Activated T-helper 17 cell treated with anti-CD3 and anti-CD28 coated beads, Interleukin-2, amount 50 U/mL, for 72 hours (primary cell): ENCODE measurements at regions not wholly inside any gene's neighbourhood (a gene's known extent, or its start where the extent isn't known, plus 50 kb on each side); places are given as distances from the start of the nearest gene placed in this dataset.

Experiments used
- ATAC-seq: fragments of 150-1000 bp; cut with Tn5 transposase; replicated peaks from 2 replicates; pipeline ENCODE4 v1.10.0; 2021; ENCODE audit warnings: mild to moderate bottlenecking, moderate library complexity
- H3K27ac Mint-ChIP-seq: one replicate; pipeline ENCODE4 v1.8.0; 2022; ENCODE audit warnings: mixed read lengths
- H3K27me3 Mint-ChIP-seq: one replicate; pipeline ENCODE4 v1.8.0; 2022; ENCODE audit warnings: mixed read lengths
- H3K36me3 Mint-ChIP-seq: one replicate; pipeline ENCODE4 v1.8.0; 2022; ENCODE audit warnings: low read depth, mild to moderate bottlenecking, mixed read lengths
- H3K4me1 Mint-ChIP-seq: one replicate; pipeline ENCODE4 v1.8.0; 2022; ENCODE audit warnings: mixed read lengths
- H3K4me3 Mint-ChIP-seq: one replicate; pipeline ENCODE4 v1.8.0; 2022; ENCODE audit warnings: mild to moderate bottlenecking, mixed read lengths
- H3K9me3 Mint-ChIP-seq: one replicate; pipeline ENCODE4 v1.8.0; 2022; ENCODE audit warnings: mixed read lengths

- H3K4me3 Mint-ChIP-seq: no peak overlapping the region
- no peaks in the 10 kb centered on the region for H3K36me3 Mint-ChIP-seq
- ATAC-seq: no peak
- no peaks in the 10 kb centered on the region for H3K4me1 Mint-ChIP-seq
- H3K9me3 Mint-ChIP-seq: no peaks in the 10 kb centered on the region
- peaks cover 6% of the 10 kb centered on the region for H3K27me3 Mint-ChIP-seq
- no peak overlapping the region for H3K27ac Mint-ChIP-seq
Measured at GRCh38 chr13:73235385-73235784, 176.6 kb downstream of the KLF5 start.

- Mint-ChIP-seq H3K36me3 (no peaks in the 10 kb centered on the region), H3K4me3 (no peak overlapping the region), H3K4me1 (no peaks in the 10 kb centered on the region), H3K27ac (no peak overlapping the region), H3K27me3 (peaks cover 12% of the 10 kb centered on the region), H3K9me3 (no peaks in the 10 kb centered on the region)
- ATAC-seq: no peak
Measured at GRCh38 chr13:73231471-73231870, 172.7 kb downstream of the KLF5 start.

- H3K4me3 Mint-ChIP-seq: no peak overlapping the region
- no peaks in the 10 kb centered on the region for H3K9me3 Mint-ChIP-seq
- H3K27me3 Mint-ChIP-seq: peaks cover 9% of the 10 kb centered on the region
- H3K36me3 Mint-ChIP-seq: no peaks in the 10 kb centered on the region
- ATAC-seq: no peak
- no peak overlapping the region for H3K27ac Mint-ChIP-seq
- H3K4me1 Mint-ChIP-seq: no peaks in the 10 kb centered on the region
Measured at GRCh38 chr13:73230716-73231115, 171.9 kb downstream of the KLF5 start.

- Mint-ChIP-seq H3K4me1 (peaks cover 6% of the 10 kb centered on the region), H3K27ac (no peak overlapping the region), H3K36me3 (no peaks in the 10 kb centered on the region), H3K27me3 (peaks cover 6% of the 10 kb centered on the region), H3K9me3 (no peaks in the 10 kb centered on the region), H3K4me3 (no peak overlapping the region)
- ATAC-seq: peak; percentile 66
Measured at GRCh38 chr13:73228546-73228945, 169.7 kb downstream of the KLF5 start.

GRCh38 chr13:73225990-73226389 is 167.2 kb downstream of the KLF5 start:
- H3K9me3 Mint-ChIP-seq: no peaks in the 10 kb centered on the region
- no peaks in the 10 kb centered on the region for H3K36me3 Mint-ChIP-seq
- peaks cover 6% of the 10 kb centered on the region for H3K4me1 Mint-ChIP-seq
- H3K27ac Mint-ChIP-seq: no peak overlapping the region
- no peak overlapping the region for H3K4me3 Mint-ChIP-seq
- ATAC-seq: no peak
- peaks cover 6% of the 10 kb centered on the region for H3K27me3 Mint-ChIP-seq

GRCh38 chr13:73224703-73225102 is 165.9 kb downstream of the KLF5 start:
- Mint-ChIP-seq H3K27me3 (peaks cover 6% of the 10 kb centered on the region), H3K36me3 (no peaks in the 10 kb centered on the region), H3K4me1 (peaks cover 6% of the 10 kb centered on the region), H3K27ac (peak overlapping the region; percentile 55), H3K9me3 (no peaks in the 10 kb centered on the region), H3K4me3 (peak overlapping the region; percentile 3)
- ATAC-seq: peak; percentile 59

- peak; percentile 84 for ATAC-seq
- Mint-ChIP-seq H3K36me3 (no peaks in the 10 kb centered on the region), H3K27ac (no peak overlapping the region), H3K4me3 (no peak overlapping the region), H3K9me3 (no peaks in the 10 kb centered on the region), H3K4me1 (peaks cover 6% of the 10 kb centered on the region), H3K27me3 (peaks cover 9% of the 10 kb centered on the region)
Measured at GRCh38 chr13:73223372-73223781, 164.6 kb downstream of the KLF5 start.

GRCh38 chr13:73222627-73223305 is 164.0 kb downstream of the KLF5 start:
- H3K4me3 Mint-ChIP-seq: no peak overlapping the region
- H3K36me3 Mint-ChIP-seq: no peaks in the 10 kb centered on the region
- peaks cover 6% of the 10 kb centered on the region for H3K4me1 Mint-ChIP-seq
- peaks cover 9% of the 10 kb centered on the region for H3K27me3 Mint-ChIP-seq
- H3K9me3 Mint-ChIP-seq: no peaks in the 10 kb centered on the region
- H3K27ac Mint-ChIP-seq: no peak overlapping the region
- no peak for ATAC-seq

- Mint-ChIP-seq H3K4me1 (peaks cover 6% of the 10 kb centered on the region), H3K36me3 (no peaks in the 10 kb centered on the region), H3K4me3 (no peak overlapping the region), H3K27ac (no peak overlapping the region), H3K9me3 (no peaks in the 10 kb centered on the region), H3K27me3 (peaks cover 3% of the 10 kb centered on the region)
- ATAC-seq: no peak
Measured at GRCh38 chr13:73220966-73221720, 162.3 kb downstream of the KLF5 start.

- Mint-ChIP-seq H3K9me3 (no peaks in the 10 kb centered on the region), H3K27ac (no peak overlapping the region)
Measured at GRCh38 chr13:73218181-73218580, 159.4 kb downstream of the KLF5 start.

GRCh38 chr13:73216381-73216831 is 157.6 kb downstream of the KLF5 start:
- no peaks in the 10 kb centered on the region for H3K4me1 Mint-ChIP-seq
- H3K36me3 Mint-ChIP-seq: no peaks in the 10 kb centered on the region
- no peak overlapping the region for H3K27ac Mint-ChIP-seq
- no peak overlapping the region for H3K4me3 Mint-ChIP-seq
- no peaks in the 10 kb centered on the region for H3K9me3 Mint-ChIP-seq
- ATAC-seq: no peak
- peaks cover 3% of the 10 kb centered on the region for H3K27me3 Mint-ChIP-seq

More at GRCh38 chr13:73218181-73218580, 159.4 kb downstream of the KLF5 start:
- Mint-ChIP-seq H3K36me3 (no peaks in the 10 kb centered on the region), H3K4me1 (no peaks in the 10 kb centered on the region), H3K4me3 (no peak overlapping the region), H3K27me3 (peaks cover 3% of the 10 kb centered on the region)
- ATAC-seq: no peak

GRCh38 chr13:73215823-73216222 is 157.0 kb downstream of the KLF5 start:
- H3K27me3 Mint-ChIP-seq: peaks cover 3% of the 10 kb centered on the region
- H3K36me3 Mint-ChIP-seq: no peaks in the 10 kb centered on the region

GRCh38 chr13:73212482-73212881 is 153.7 kb downstream of the KLF5 start:
- Mint-ChIP-seq H3K27ac (no peak overlapping the region), H3K36me3 (no peaks in the 10 kb centered on the region), H3K4me3 (no peak overlapping the region), H3K27me3 (peaks cover 3% of the 10 kb centered on the region), H3K9me3 (no peaks in the 10 kb centered on the region), H3K4me1 (no peaks in the 10 kb centered on the region)
- no peak for ATAC-seq

More at GRCh38 chr13:73215823-73216222, 157.0 kb downstream of the KLF5 start:
- no peaks in the 10 kb centered on the region for H3K9me3 Mint-ChIP-seq
- ATAC-seq: no peak
- H3K4me3 Mint-ChIP-seq: no peak overlapping the region
- H3K27ac Mint-ChIP-seq: no peak overlapping the region
- H3K4me1 Mint-ChIP-seq: no peaks in the 10 kb centered on the region

- Mint-ChIP-seq H3K9me3 (no peaks in the 10 kb centered on the region), H3K4me1 (no peaks in the 10 kb centered on the region)
Measured at GRCh38 chr13:73210218-73210883, 151.5 kb downstream of the KLF5 start.

GRCh38 chr13:73204952-73205351 is 146.1 kb downstream of the KLF5 start:
- Mint-ChIP-seq H3K4me3 (no peak overlapping the region), H3K27me3 (peaks cover 34% of the 10 kb centered on the region), H3K9me3 (no peaks in the 10 kb centered on the region), H3K4me1 (no peaks in the 10 kb centered on the region), H3K36me3 (no peaks in the 10 kb centered on the region), H3K27ac (no peak overlapping the region)
- ATAC-seq: no peak

More at GRCh38 chr13:73210218-73210883, 151.5 kb downstream of the KLF5 start:
- H3K27ac Mint-ChIP-seq: no peak overlapping the region
- H3K27me3 Mint-ChIP-seq: peaks cover 9% of the 10 kb centered on the region
- H3K36me3 Mint-ChIP-seq: no peaks in the 10 kb centered on the region
- H3K4me3 Mint-ChIP-seq: no peak overlapping the region
- ATAC-seq: no peak
